ENCODE measurements at regions not wholly inside any gene's neighbourhood (a gene's known extent, or its start where the extent isn't known, plus 50 kb on each side); places are given as distances from the start of the nearest gene placed in this dataset.
A peak's percentile ranks its signal among the peaks of the same experiment; 100 is the strongest.

DNA sequence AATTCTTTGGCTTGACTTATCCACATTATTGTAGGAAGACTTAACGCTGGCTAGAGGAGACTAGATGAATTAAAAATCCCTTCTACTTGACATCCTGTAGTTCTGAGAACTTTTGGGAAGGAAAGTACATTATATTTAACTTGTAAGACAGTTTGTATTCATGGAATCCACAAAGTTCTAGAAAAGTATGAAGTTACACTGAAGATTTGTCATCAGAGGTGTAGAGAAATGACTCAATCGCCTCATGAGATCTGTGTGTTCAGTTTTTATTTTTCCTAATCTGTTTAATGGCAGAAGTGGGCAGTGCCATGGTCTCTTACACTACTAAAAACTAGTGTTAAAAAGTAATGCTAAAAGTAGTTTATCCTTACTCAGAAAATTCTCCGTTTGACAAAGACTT lies 89.1 kb upstream of the SMIM30 start:
- H3K4me3 ChIP-seq (ENCODE audit: low read length) = no peak overlapping the region
- H4K20me1 ChIP-seq (ENCODE audit: insufficient read depth) = no peaks in the 10 kb centered on the region
- H3K9ac ChIP-seq (ENCODE audit: low read length) = no peak overlapping the region
- H3K9me2 ChIP-seq (ENCODE audit: insufficient read depth, low read length) = no peaks in the 10 kb centered on the region
- TF ChIP-seq CTCF (IDR thresholded peaks at IDR 0.05; ENCODE audit: poor library complexity, severe bottlenecking) (no peak), RAD21 (conservative IDR thresholded peaks at IDR 0.05) (no peak), TAF1 (IDR thresholded peaks at IDR 0.05; ENCODE audit: low read depth) (no peak), EP300 (conservative IDR thresholded peaks at IDR 0.05; ENCODE audit: poor library complexity, severe bottlenecking) (no peak), EZH2 (IDR thresholded peaks at IDR 0.05; ENCODE audit: borderline replicate concordance, insufficient read depth, low read length, poor library complexity, severe bottlenecking) (no peak), POLR2AphosphoS5 (IDR thresholded peaks at IDR 0.05) (no peak), SMC3 (conservative IDR thresholded peaks at IDR 0.05; ENCODE audit: poor library complexity) (no peak), REST (IDR thresholded peaks at IDR 0.05; ENCODE audit: borderline replicate concordance) (no peak), MXI1 (conservative IDR thresholded peaks at IDR 0.05; ENCODE audit: poor library complexity, severe bottlenecking) (no peak)
- H3K36me3 ChIP-seq (ENCODE audit: insufficient read depth, low read length) = no peaks in the 10 kb centered on the region
- H3K27me3 ChIP-seq (ENCODE audit: insufficient read depth, low read depth, low read length) = no peaks in the 10 kb centered on the region
- no peak overlapping the region for H3K27ac ChIP-seq (ENCODE audit: low read length)
- H3K4me2 ChIP-seq (ENCODE audit: low read length) = no peak overlapping the region
- no peaks in the 10 kb centered on the region for H3K79me2 ChIP-seq (replicated peaks; ENCODE audit: insufficient read depth, low read length)
- H2AFZ ChIP-seq (ENCODE audit: low read depth, low read length) = no peak overlapping the region
- no peaks in the 10 kb centered on the region for H3F3A ChIP-seq (ENCODE audit: insufficient read depth, low read length, poor library complexity, severe bottlenecking)
- H3K9me3 ChIP-seq (ENCODE audit: low read length) = no peaks in the 10 kb centered on the region

GRCh38 chr7:113204415-113204814 lies 86.1 kb upstream of the SMIM30 start:
- Histone ChIP-seq H3K9me3 (ENCODE audit: low read length) (no peaks in the 10 kb centered on the region), H2AFZ (ENCODE audit: low read depth, low read length) (no peak overlapping the region), H3K4me3 (ENCODE audit: low read length) (no peak overlapping the region), H3K79me2 (replicated peaks; ENCODE audit: insufficient read depth, low read length) (no peaks in the 10 kb centered on the region), H3K9ac (ENCODE audit: low read length) (peak overlapping the region; percentile 16), H3K4me2 (ENCODE audit: low read length) (no peak overlapping the region), H3K9me2 (ENCODE audit: insufficient read depth, low read length) (no peaks in the 10 kb centered on the region), H3K27ac (ENCODE audit: low read length) (peak overlapping the region; percentile 80), H3F3A (ENCODE audit: insufficient read depth, low read length, poor library complexity, severe bottlenecking) (no peaks in the 10 kb centered on the region), H3K27me3 (ENCODE audit: insufficient read depth, low read depth, low read length) (no peaks in the 10 kb centered on the region), H4K20me1 (ENCODE audit: insufficient read depth) (no peaks in the 10 kb centered on the region), H3K36me3 (ENCODE audit: insufficient read depth, low read length) (no peaks in the 10 kb centered on the region)
- no peak for TF ChIP-seq CTCF (IDR thresholded peaks at IDR 0.05; ENCODE audit: poor library complexity, severe bottlenecking)
- TF ChIP-seq REST (IDR thresholded peaks at IDR 0.05; ENCODE audit: borderline replicate concordance) = peak; percentile 100
- peak; percentile 51 for TF ChIP-seq POLR2AphosphoS5 (IDR thresholded peaks at IDR 0.05)
- no peak for TF ChIP-seq MXI1 (conservative IDR thresholded peaks at IDR 0.05; ENCODE audit: poor library complexity, severe bottlenecking)
